HG02884 (cell line): ENCODE measurements at regions not wholly inside any gene's neighbourhood (a gene's known extent, or its start where the extent isn't known, plus 50 kb on each side); places are given as distances from the start of the nearest gene placed in this dataset.
"Not testable (repeated sequence)": the region's sequence is repeated elsewhere in the genome, so short reads cannot be mapped to it uniquely, and the experiment has no call there.

Experiments used
- ATAC-seq: cut with Tn5 transposase; IDR thresholded peaks from one replicate; pipeline ENCODE4 v1.9.1; 2021; ENCODE audit warnings: mild to moderate bottlenecking, moderate library complexity; ENCODE audit not compliant: unreplicated experiment

DNA sequence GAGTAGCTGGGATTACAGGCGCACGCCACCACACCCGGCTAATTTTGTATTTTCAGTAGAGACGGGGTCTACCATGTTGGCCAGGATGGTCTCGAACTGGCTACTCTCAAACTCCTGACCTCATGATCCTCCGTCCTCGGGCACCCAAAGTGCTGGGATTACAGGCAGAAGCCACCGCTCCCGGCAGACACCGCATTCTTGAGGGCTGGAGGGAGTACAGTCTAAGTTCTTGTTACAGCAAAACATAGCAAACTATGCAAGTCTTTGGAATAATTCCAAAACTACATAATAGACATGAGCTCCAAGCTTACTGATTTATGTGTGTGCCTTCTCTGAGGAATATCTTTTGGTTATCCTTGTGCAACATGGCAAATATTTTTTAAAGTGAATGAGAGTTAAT is 299.1 kb upstream of the ZNF658 start:
- ATAC-seq = not testable (repeated sequence)

DNA sequence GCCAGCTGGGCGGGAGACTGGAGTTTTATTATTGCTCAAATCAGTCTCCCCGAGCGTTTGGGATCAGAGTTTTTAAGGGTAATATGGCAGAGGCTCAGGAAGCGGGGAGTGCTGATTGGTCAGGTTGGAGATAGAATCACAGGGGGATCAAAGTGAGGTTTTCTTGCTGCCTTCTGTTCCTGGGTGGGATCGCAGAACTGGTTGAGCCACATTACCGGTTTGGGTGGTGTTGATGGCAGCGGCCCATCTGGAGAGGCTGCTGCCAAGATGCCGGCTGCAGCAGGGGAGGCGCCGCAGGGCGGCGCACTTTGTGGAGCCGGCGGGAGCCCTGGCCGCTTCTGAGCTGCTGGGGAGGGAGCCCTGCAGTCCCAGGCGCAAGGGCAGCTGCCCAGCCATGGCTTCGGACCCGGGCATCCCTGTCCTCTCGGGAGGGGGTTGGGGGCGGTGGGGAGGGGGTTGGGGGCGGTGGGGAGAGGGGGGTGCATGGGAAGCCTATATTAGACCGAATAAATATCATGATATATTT is 268.9 kb upstream of the ZNF658 start:
- ATAC-seq = not testable (repeated sequence)

DNA sequence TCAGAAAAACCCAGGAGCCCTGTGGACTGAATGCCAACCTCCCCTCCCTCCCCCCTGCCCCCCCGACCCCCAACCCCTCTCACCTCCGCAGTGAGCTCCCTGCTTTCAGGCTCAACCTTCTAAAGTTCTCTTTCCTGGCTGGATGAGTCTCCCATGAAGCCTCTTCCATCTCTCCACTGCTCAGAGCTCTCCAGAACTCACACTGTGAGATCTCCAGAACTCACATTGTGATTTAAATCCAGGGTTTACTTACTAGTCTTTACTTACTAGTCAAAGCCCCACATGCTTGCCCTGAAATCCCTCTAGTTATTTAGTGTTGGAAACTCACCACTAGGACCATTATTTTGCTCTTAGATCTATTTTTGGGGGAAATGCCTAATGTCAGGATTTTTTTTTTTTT is 252.8 kb upstream of the ZNF658 start:
- ATAC-seq = not testable (repeated sequence)

DNA sequence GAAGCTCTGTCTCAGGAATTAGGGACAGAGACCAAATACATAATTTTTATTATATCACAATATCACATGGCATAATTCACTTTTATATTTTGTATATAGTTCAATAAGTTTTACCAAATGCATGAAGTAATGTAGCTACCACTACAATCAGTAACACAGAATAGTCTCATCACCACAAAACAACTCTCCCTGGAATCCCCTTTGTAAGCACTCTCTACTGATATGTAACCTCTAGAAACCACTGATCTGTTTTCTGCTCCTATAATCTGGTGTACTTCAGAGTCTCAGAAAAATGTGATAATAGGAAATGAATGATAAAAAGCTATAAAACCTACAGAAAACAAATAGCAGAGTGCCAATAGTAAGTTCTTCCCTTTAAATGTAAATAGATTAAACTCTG is 210.3 kb upstream of the ZNF658 start:
- not testable (repeated sequence) for ATAC-seq

DNA sequence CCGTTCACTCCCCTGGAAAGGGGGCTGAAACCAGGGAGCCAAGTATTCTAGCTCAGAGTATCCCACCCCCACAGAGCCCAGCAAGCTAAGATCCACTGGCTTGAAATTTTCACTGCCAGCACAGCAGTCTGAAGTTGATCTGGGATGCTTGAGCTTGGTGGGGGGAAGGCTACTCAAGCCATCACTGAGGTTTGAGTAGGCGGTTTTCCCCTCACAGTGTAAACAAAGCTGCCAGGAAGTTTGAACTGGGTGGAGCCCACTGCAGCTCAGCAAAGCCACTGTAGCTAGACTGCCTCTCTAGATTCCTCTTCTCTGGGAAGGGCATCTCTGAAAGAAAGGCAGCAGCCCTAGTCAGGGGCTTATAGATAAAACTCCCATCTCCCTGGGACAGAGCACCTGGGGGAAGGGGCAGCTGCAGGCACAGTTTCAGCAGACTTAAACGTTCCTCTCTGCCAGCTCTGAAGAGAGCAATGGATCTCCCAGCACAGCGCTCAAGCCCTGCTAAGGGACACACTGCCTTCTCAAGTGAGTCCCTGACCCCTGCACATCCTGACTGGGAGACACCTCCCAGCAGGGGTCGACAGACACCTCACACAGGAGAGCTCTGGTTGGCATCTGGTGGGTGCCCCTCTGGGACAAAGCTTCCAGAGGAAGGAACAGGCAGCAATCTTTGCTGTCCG is 204.8 kb upstream of the ZNF658 start:
- peak; percentile 72 for ATAC-seq

DNA sequence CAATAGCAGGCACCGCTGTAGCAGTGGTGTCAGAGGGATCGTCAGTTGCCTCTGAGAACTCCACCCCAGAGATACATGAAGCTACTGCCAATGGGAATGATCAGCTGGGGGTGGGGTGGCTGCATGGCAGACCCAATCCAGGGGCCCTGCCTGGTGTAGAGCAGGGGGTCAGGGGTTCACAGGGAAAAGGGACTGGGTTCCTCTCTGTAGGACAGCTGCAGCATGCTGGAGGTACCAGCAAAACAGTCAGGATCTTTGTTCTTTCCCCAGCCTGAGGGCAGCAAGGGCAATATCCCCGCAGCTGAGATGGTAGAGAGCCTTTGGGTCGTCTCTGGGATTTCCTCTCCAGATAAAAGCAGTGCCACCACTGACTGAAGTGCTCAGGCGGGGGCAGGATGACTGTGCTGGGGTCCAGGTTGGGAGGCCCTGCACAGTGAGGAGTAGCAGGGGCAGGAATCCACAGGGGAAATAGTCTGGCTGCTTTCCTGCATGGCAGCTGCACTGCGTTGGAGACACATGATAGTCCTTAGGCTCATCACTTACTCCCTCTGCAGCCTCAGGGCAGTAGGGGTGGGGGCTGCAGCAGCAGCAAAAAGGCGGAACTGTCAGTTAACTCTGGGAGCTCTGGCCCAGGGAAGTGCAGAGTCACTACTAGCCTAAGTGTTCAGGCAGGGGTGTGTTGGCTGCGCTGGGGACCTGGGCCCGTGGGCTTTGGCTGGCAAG is 203.0 kb upstream of the ZNF658 start:
- not testable (repeated sequence) for ATAC-seq

DNA sequence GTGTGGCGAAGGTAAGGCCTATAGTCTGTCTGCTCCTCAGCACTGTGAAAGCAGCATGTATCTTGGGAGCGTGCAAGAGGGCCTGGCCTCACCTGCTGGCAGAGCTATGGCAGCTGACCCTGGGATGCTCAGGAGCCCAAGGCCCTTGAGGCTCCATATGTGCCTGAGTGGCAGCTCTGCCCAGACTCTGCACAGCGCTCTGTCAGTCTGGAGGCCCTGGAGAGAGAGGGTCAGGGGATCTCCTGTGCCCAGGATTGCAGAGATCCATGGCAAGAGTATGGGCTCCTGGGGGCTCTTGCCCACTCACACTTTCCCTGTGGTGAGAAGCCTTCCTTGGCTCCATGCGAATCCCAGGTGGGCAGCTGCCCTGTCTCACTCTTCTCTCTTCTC is 202.5 kb upstream of the ZNF658 start:
- not testable (repeated sequence) for ATAC-seq

DNA sequence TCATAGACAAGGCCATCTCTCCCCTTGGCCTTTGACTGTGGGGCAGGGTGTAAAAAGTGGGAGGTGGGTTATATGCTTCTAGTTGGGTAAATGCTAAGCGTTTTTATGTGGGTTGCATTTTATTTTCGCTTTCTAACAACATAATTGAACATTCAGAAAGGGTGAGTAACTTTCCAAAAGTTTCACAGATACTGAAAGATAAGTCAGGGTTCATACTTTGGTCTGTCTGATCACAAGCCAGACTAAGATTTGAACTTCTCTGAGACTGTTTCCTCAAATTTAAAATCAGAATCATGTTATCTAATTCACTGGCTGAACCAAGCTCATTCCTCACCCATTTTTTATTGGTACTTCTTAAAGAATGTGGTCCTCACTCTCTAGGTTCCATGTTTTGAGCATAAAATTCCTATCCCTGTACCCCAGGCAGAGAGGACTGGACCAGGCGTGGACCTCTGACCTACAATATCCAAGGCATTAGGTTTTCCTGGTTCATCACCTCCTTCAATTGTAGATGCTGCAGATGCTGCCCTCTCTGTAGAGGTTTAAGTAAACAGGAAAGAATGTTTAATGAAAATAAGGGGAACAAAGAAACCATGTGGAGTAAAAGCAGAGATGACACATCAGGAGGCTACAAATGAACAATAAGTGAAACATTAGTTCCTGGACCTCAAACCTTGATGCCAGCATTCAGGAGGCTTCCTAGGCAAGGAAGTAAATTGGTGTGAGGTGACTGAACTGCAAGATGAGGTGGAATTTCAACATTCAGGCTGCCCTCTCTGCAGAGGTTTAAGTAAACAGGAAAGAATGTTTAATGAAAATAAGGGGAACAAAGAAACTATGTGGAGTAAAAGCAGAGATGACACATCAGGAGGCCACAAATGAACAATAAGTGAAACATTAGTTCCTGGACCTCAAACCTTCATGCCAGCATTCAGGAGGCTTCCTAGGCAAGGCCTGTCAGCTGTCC is 198.8 kb upstream of the ZNF658 start:
- peak; percentile 43 for ATAC-seq

DNA sequence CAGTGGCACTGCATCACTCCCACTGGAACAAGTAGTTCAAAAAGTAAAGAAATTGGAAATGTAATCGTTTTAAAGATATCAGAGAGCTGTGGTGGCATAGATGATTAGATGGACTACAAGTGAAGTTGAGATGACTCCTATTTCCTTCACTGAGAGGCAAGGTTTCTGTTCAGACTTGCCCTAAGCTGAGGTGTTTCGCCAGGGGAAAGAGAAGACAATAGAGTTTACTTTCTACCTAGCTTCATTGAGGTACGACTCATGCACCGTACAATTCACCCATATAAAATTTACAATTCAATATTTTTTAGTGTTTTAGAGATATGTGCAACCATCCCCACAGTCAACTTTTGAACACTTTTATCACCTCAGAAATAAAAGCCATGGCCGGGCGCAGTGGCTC is 189.0 kb upstream of the ZNF658 start:
- not testable (repeated sequence) for ATAC-seq

DNA sequence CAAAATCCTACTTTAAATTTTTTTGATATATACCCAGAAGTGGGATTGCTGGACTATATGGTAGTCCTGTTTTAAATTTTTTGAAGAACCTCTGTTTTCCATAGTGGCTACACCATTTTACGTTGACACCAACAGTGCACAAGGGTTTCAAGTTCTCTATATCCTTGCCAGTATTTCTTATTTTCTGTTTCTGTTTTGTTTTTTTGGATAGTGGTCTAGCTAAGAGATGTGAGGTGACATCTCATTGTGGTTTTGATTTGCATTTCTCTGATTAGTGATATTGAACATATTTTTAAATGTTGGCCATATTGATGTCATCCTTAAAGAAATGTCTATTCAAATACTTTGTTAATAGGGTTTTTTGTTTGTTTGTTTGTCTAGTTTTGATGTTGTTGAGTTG is 187.7 kb upstream of the ZNF658 start:
- peak; percentile 61 for ATAC-seq

DNA sequence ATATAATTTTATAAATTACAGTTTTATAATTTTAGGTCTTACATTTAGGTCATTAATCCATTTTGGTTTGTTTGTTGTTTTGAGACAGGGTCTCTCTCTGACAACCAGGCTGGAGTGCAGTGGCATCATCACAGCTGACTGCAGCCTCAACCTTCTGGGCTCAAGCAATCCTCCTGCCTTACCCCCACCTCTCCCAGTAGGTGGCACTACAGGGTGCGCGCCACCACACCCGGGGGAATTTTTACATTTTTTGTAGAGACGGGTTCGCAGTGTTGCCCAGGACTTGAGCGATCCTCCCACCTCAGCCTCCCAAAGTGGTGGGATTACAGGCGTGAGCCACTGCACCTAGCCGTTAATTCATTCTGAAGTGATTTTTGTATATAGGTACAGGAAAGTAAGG is 187.0 kb upstream of the ZNF658 start:
- ATAC-seq = peak; percentile 49

DNA sequence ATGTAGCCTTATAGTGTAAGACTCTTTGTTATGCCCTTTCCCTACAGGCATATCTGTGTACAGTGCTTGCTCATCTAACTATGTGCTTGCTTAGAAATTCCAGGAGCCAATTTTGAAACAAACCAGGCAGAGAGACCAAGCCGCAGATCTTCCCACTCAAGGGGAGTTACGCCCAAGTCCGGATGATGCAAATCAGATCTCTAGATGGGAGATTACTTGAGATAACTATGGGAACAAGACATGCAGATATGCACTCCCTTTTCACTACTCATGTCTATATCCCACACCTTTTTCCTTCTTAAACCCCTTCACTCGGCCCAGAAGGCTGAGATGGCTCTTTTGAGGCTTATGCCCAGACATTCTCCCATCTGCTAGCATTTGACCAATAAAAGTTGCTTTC is 179.7 kb upstream of the ZNF658 start:
- ATAC-seq = not testable (repeated sequence)

DNA sequence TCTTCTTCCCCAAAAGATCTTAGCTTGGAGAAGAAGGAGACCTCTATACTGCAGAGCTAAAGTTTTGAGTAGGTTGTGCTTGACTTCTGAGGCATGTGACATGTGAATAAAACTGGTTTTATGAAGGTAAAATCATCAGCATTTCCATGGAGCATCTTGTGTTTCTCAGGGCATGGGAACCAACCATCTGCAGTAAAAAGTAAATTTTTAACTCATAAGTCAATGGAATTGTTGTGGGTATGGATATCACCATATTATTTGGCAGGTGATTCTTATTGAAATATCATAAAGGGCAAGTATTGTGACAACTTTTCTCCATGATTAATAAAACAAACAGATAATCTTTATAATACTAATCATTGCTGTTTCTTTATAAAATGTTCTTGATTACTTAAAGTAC is 173.0 kb upstream of the ZNF658 start:
- not testable (repeated sequence) for ATAC-seq

DNA sequence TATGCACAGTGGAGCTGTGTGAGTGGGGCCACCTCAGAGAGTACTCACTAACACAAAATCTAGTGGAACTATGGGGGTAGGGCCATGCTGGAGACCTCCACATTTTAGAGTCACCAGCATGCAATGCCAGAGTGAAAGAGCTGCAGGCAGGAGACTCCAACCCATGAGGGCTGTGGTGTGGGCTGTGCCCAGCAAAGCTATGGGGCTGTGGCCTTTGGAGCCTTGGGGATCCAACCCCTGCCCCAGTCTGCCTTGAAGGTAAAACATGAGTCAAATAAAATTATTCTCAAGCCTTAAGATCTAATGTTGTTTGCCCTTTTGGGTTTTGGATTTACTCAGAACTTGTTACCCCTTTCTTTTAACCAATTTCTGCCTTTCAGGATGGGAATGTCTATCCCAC is 163.8 kb upstream of the ZNF658 start:
- not testable (repeated sequence) for ATAC-seq

DNA sequence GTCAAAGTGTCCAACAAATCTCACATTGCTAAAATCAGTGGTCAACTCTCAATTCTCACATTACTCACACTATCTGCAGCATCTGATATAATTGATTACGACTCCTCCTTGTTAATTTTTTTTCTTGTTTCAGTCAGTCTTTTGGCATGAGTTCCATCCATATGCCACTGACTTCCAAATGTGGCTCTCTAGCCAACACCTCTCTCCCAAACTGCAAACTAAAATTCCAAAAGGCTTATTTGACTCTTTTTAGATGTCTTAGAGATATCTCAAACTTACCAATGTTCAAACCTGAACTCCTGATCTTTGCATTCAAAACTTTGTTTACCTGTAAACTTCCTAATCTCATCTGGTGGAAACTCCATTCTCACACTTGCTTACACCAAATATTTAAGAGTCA is 162.1 kb upstream of the ZNF658 start:
- ATAC-seq = not testable (repeated sequence)

DNA sequence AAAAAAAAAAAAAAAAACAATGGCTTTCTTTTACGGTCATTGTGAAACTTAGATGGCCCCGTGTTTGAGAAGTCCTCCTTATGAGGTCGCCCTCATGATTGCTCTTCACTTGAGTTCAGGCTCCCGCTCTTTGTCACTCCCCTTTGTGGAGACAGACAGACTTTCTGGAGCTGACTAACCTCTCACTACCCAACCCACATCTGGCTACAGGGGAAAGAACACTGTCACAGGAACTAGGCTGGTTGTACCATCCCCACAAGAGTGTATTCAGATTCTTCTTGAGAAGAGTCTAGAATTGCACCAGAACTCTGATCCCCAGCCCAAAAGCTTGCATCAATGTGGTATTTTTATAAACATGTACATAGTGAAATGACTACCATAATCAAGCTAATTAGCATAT is 160.4 kb upstream of the ZNF658 start:
- ATAC-seq = not testable (repeated sequence)

DNA sequence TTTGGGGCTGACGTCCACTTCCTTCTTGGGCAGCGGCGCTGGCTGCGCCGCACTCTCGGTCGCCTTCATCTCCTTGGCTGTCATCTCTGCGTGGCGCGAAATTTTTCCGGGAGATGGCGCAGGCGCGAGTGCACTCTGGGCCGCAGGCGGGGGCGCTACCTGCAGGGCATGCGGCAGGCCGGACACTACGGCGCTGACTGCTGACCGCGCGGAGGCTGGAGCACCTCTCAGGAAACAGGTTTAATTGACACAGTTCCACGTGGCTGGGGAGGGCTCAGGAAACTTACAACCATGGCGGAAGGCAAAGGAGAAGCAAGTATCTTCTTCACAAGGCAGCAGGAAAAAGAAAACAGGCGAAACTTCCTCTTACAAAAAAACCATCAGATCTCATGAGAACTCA is 154.7 kb upstream of the ZNF658 start:
- ATAC-seq = not testable (repeated sequence)

DNA sequence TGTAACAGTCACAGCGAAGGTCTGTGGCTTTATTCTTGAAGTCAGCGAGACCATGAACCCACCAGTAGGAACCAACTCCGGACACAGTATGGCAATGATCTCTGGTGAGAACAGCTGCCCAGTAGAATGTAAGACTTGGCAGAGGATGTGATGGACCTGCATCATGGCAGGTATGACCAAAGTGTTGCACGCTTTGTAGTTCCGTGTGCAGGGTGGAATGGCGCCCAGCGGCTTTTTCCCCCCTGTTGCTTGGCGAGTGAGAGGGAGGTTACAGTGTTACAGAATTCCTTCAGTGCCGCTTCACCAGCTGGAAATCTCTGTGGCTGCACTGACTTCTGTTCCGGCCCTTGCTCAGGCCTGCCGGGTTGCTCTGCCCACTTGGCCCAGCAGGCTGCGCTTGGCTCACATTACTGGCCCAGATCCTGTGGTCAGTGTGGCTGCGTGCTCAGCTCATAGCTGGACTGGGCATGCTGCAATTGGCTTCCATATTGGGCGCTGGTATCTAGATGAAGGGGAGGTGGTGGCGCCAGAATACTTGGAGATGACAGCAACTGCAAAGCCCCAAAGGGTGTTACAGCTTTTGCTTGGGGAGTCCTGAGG is 148.1 kb upstream of the ZNF658 start:
- not testable (repeated sequence) for ATAC-seq

DNA sequence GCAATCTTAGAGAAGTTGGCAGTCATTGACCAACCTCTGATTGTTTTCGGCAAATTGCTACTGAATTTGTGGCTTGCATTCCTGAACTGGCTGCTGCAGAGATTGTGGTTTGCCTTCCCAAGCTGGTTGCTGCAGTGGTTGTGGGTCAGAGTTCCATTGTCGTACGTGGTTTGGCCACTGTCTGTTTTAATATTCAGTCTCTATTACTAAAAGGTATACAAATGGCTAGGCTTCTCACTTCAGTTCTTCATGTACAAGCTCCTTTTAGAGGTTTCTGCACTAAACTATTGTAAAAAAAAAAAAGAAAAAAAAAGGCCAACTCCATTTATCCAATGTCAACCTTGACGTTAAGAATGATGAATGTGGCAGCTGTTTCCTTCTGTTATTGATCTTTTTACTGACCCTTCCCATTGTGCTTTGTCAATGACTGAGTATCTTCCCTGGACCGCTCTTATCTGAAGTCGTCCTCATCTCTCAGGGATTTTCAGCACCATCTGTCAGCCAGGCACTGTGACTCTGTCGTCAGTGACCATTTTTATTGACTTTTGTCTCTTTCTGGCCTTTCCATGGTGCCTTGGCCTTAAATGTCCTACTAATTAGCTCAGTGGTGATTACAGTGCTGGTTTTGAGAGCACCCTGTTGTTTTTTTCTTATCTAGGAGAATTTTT is 140.6 kb upstream of the ZNF658 start:
- not testable (repeated sequence) for ATAC-seq
